SK-N-MC (cell line): ENCODE measurements at regions not wholly inside any gene's neighbourhood (a gene's known extent, or its start where the extent isn't known, plus 50 kb on each side); places are given as distances from the start of the nearest gene placed in this dataset.

ENCODE experiments used
- EZH2 ChIP-seq: fragments of 200-600 bp; sonication (generic); IDR thresholded peaks from one replicate; pipeline ENCODE4 v1.6.1; 2017; ENCODE audit warnings: antibody characterized with exemption
- FOXP2 ChIP-seq: optimal IDR thresholded peaks from 2 replicates; pipeline ENCODE3; 2011; ENCODE audit warnings: mild to moderate bottlenecking, moderate library complexity; ENCODE audit not compliant: insufficient read depth; ENCODE audit errors: extremely low read length, control extremely low read depth
- POLR2AphosphoS5 ChIP-seq: IDR thresholded peaks from 2 replicates; pipeline ENCODE4 v1.6.1; 2012; ENCODE audit warnings: mild to moderate bottlenecking, low read depth, low read length, borderline replicate concordance

GRCh38 chr20:10951904-10952303 lies 278.1 kb upstream of the JAG1 start:
- TF ChIP-seq POLR2AphosphoS5 (no peak), EZH2 (no peak), FOXP2 (no peak)
